ENCODE measurements at regions not wholly inside any gene's neighbourhood (a gene's known extent, or its start where the extent isn't known, plus 50 kb on each side); places are given as distances from the start of the nearest gene placed in this dataset.

DNA sequence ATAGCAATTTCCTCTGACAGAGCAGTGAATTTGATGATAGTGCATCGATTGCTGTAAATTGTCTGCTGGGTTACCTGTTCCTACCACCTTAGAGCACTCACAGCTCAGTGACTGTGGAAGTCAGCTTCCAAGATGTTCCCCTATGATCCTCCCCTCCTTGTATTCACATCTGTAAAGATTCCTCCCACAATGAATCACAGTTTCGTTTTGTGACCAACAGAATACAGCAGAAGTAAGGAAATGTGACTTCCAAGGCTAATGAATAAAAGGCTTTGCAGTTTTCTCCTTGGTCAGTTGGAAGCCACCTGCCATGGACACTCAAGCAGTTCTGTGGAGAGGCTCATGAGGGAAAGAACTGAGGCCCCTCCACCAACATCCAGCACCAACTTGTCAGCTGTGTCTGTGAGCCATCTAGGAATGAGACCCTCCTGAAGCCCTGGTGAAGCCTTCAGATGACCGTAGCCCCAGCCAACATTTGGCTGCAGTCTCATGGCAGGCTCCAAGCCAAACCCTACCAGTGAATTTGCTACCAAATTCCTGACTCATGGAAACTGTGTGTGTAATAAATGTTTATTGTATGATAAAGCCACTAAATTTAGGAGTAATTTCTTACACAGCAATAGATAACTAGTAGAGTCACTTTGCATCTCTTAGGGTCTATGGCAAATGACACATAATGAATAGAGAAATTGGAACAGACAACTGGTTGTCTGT, 309.5 kb upstream of the NPVF start:
- DNase-seq (ENCODE audit: low read depth): no peak
- TF ChIP-seq, protein P1, sequence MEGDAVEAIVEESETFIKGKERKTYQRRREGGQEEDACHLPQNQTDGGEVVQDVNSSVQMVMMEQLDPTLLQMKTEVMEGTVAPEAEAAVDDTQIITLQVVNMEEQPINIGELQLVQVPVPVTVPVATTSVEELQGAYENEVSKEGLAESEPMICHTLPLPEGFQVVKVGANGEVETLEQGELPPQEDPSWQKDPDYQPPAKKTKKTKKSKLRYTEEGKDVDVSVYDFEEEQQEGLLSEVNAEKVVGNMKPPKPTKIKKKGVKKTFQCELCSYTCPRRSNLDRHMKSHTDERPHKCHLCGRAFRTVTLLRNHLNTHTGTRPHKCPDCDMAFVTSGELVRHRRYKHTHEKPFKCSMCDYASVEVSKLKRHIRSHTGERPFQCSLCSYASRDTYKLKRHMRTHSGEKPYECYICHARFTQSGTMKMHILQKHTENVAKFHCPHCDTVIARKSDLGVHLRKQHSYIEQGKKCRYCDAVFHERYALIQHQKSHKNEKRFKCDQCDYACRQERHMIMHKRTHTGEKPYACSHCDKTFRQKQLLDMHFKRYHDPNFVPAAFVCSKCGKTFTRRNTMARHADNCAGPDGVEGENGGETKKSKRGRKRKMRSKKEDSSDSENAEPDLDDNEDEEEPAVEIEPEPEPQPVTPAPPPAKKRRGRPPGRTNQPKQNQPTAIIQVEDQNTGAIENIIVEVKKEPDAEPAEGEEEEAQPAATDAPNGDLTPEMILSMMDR (conservative IDR thresholded peaks at IDR 0.05; ENCODE audit: low read length): no peak
- no peak overlapping the region for H3K4me3 ChIP-seq (ENCODE audit: low read length)

DNA sequence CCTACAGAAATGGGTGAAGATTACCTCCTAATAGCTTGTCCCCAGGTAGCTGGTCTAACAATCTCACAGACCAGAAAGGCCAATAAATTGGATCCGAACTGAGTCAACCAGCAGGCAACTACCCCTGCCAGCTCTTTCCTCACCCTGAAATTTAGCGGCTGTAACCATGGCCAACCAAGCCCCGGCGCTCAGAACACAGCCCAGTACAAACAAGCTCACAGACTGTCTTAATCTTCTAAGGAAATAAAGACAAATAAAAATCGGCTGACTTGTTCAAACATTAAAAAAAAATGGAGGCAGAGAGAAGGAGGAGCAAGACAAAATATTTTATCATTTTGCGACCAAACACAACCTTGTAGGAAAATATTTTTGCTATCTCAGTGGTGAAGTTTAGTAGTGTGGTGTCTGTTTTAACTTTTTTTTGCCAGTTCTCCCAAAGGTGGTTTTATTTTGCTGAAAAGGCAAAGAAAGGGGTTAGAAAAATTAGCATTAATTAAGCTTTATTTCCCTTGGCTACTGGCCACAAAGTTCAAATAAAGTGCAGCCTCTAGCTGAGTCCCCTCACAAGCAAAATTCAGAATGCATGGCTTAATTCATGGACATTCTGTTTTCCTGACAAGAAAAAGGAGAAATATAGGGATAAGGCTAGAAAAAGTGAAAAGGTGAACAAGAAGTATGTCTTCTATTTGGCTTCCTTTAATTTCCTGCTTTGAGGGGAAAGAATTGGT, 313.0 kb upstream of the NPVF start:
- DNase-seq (ENCODE audit: low read depth): no peak
- TF ChIP-seq, protein P1 (conservative IDR thresholded peaks at IDR 0.05; ENCODE audit: low read length): no peak
- H3K4me3 ChIP-seq (ENCODE audit: low read length): no peak overlapping the region

DNA sequence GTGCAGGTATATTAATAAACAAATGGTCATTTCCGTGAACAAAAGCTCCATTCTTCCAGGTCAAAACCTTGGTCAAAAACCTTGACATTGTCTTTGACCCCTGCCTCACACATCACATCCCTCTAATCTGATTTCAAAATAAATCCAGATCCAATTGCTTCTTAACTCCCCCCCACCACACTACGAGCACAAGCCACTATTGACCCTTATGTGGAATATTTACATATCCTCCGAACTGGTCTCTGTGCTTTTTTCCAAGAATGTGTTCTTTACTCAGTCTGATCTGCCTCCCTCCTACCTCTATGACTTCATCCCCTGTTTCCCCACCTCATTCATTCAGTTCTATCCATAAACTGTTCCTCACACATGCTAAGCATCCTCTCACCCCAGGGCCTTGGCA, 313.6 kb upstream of the NPVF start:
- no peak for DNase-seq (ENCODE audit: low read depth)
- no peak overlapping the region for H3K4me3 ChIP-seq (ENCODE audit: low read length)
- TF ChIP-seq, protein P1 (conservative IDR thresholded peaks at IDR 0.05; ENCODE audit: low read length): no peak

DNA sequence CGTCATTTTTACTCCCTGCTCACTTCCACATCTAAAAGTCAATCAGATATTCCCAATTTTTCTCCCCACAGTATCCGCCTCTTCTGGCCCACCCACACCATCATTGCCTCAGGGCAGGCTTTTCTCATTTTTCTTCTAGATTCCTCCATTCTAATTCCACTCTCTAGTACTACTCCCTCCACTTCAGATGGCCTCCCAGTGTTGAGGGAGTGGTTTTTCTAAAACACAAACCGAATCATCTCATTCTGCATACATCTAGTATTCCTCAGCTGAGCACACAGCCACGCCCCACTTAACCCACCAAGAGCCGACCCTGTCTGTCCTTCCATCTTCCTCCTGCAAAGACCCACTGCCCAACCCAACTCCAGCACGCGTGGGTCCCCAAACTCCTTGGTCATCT, 314.9 kb upstream of the NPVF start:
- no peak for DNase-seq (ENCODE audit: low read depth)
- TF ChIP-seq, protein P1 (conservative IDR thresholded peaks at IDR 0.05; ENCODE audit: low read length): no peak
- no peak overlapping the region for H3K4me3 ChIP-seq (ENCODE audit: low read length)

DNA sequence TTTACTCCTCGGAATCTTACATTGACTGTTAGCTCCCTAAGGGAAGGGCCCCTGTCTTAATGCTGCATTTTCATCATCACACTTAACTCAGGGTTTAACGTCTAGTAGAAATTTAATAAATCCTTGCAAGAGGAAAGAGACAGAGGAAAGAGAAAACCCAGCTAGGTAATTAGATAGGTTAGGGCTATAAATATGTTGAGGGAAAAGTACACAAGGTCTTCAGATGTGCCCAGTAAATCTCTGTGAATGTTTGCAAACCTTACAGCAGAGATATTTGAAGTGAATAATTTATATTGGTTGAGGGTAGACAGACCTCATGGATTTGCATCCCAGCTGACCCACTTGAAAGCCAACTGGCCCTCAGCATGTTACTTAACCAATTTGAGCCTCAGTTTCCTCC, 315.5 kb upstream of the NPVF start:
- no peak overlapping the region for H3K4me3 ChIP-seq (ENCODE audit: low read length)
- no peak for DNase-seq (ENCODE audit: low read depth)
- TF ChIP-seq, protein P1 (conservative IDR thresholded peaks at IDR 0.05; ENCODE audit: low read length): no peak

DNA sequence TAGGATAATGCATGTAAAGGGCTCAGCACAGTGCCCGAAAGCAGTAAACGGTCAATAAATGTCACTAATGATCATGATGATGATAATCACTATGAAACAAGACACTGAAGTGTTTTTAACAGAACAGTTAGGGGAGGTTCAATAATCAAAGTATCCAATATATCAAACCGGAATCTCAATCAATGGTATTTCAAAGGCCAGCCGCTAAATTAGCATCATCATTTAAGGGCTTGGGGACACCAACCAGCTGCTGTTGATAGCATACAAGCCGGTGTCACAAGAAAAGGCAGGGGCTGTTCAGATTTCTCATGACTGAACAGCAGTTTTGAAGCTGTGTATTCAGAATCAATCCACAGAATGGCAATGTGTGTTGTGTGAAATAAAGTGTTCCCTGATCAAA, 316.0 kb upstream of the NPVF start:
- no peak overlapping the region for H3K4me3 ChIP-seq (ENCODE audit: low read length)
- DNase-seq (ENCODE audit: low read depth): no peak
- TF ChIP-seq, protein P1 (conservative IDR thresholded peaks at IDR 0.05; ENCODE audit: low read length): no peak
